ENCODE measurements at regions not wholly inside any gene's neighbourhood (a gene's known extent, or its start where the extent isn't known, plus 50 kb on each side); places are given as distances from the start of the nearest gene placed in this dataset.

GRCh38 chr11:15754221-15754620 is 602.1 kb downstream of the SOX6 start:
- TF ChIP-seq POLR2A (IDR thresholded peaks at IDR 0.05; ENCODE audit: low read length) (no peak), GATA1 (IDR thresholded peaks at IDR 0.05; ENCODE audit: low read depth, low read length) (no peak)

Data from erythroblast (primary cell).